Upper lobe of right lung (tissue), 1 donor: ENCODE measurements at regions not wholly inside any gene's neighbourhood (a gene's known extent, or its start where the extent isn't known, plus 50 kb on each side); places are given as distances from the start of the nearest gene placed in this dataset.

Source experiments
- ATAC-seq: fragments of 200-7000 bp; cut with Tn5 transposase; one replicate; pipeline ENCODE4 v1.9.1; 2020; ENCODE audit warnings: mild to moderate bottlenecking, moderate library complexity
- DNase-seq: peaks from one replicate; pipeline ENCODE4 v3.0.0-alpha.2; 2020
- H3K27ac ChIP-seq: fragments of 200-600 bp; one replicate; pipeline ENCODE4 v1.8.0; 2022
- H3K27me3 ChIP-seq: fragments of 200-600 bp; one replicate; pipeline ENCODE4 v1.8.0; 2022; ENCODE audit warnings: mild to moderate bottlenecking
- H3K36me3 ChIP-seq: fragments of 200-600 bp; one replicate; pipeline ENCODE4 v1.8.0; 2022
- H3K4me1 ChIP-seq: fragments of 200-600 bp; one replicate; pipeline ENCODE4 v1.8.0; 2022
- H3K4me3 ChIP-seq: fragments of 200-600 bp; one replicate; pipeline ENCODE4 v1.8.0; 2022; ENCODE audit warnings: mild to moderate bottlenecking
- H3K9me3 ChIP-seq: fragments of 200-600 bp; one replicate; pipeline ENCODE4 v1.8.0; 2022
- intact Hi-C: fragments of 100-400 bp; cut with DNase I; formaldehyde crosslinking; loops from one replicate; pipeline ENCODE4 v1.11.0; 2022
- TF ChIP-seq, protein P1 (sequence below): fragments of 200-600 bp; IDR thresholded peaks from one replicate; pipeline ENCODE4 v1.8.0; 2022; ENCODE audit warnings: antibody characterized with exemption
- donor health status: DM: no; HTN: yes; CAD: no; lungs with severe emphysema.

DNA sequence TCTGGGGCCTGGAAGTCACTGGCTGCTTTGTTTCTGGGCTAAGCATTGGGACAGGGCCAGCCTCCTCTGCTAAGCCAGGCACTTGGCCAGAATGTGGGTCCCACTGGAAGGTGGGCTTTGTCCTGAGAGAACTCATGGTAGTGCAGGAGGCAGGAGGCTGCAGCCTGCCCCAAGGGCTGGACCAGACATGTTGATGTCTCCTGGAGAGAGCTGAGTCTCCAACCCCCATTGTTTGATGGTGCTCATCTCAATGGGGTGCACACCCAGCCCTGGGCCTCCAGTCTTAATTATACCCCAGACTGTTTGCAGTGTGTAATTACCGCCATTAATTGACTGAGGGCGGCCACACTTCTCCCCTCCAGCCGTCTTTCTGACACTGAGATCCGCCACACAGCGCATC lies 220.5 kb upstream of the PMEPA1 start:
- H3K36me3 ChIP-seq: no peaks in the 10 kb centered on the region
- TF ChIP-seq, protein P1, sequence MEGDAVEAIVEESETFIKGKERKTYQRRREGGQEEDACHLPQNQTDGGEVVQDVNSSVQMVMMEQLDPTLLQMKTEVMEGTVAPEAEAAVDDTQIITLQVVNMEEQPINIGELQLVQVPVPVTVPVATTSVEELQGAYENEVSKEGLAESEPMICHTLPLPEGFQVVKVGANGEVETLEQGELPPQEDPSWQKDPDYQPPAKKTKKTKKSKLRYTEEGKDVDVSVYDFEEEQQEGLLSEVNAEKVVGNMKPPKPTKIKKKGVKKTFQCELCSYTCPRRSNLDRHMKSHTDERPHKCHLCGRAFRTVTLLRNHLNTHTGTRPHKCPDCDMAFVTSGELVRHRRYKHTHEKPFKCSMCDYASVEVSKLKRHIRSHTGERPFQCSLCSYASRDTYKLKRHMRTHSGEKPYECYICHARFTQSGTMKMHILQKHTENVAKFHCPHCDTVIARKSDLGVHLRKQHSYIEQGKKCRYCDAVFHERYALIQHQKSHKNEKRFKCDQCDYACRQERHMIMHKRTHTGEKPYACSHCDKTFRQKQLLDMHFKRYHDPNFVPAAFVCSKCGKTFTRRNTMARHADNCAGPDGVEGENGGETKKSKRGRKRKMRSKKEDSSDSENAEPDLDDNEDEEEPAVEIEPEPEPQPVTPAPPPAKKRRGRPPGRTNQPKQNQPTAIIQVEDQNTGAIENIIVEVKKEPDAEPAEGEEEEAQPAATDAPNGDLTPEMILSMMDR: no peak
- intact Hi-C loops: no loop called here
- peak; percentile 30 for DNase-seq
- no peak overlapping the region for H3K27ac ChIP-seq
- H3K4me1 ChIP-seq: no peaks in the 10 kb centered on the region
- H3K9me3 ChIP-seq: no peaks in the 10 kb centered on the region
- no peak for ATAC-seq
- no peaks in the 10 kb centered on the region for H3K27me3 ChIP-seq
- H3K4me3 ChIP-seq: no peak overlapping the region

DNA sequence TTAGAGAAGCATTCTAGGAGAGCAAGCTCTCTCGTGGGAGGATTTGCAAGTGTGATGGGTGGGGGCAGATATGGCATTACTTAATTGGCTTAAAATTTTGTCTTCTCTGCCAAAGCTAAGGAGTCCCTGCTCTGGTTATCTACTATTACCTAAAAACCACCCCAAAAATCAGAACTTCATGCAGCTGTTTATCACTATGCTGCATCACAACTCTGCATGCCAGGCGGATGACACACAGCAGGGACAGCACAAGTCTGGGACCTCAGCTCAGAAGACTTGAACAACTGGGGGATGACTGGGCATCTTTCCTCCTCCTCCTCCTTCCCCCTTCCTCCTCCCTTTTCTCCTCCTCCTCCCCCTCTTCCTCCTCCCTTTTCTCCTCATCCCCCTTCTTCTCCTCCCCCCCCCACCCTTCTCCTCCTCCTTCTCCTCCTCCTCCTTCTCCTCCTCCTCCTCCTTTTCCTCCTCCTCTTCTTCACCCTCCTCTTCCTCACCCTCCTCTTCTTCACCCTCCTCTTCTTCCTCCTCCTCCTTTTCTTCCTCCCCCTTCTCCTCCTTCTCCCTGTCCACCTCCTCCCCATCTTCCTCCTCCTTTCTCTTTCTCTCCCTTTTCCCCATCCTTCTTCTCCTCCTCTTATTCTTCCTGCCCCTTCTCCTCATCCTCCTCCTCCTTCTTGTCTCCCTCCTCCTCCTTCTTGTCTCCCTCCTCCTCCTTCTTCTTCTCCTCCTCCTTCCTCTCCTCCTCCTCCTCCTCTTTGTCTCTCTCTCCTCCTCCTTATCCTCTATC lies 218.6 kb upstream of the PMEPA1 start:
- H3K4me3 ChIP-seq: no peak overlapping the region
- DNase-seq (peak; percentile 2), ATAC-seq (no peak)
- TF ChIP-seq, protein P1: no peak
- H3K36me3 ChIP-seq: no peaks in the 10 kb centered on the region
- no peaks in the 10 kb centered on the region for H3K4me1 ChIP-seq
- H3K27me3 ChIP-seq: no peaks in the 10 kb centered on the region
- no peaks in the 10 kb centered on the region for H3K9me3 ChIP-seq
- no peak overlapping the region for H3K27ac ChIP-seq
- intact Hi-C loops: no loop called here

DNA sequence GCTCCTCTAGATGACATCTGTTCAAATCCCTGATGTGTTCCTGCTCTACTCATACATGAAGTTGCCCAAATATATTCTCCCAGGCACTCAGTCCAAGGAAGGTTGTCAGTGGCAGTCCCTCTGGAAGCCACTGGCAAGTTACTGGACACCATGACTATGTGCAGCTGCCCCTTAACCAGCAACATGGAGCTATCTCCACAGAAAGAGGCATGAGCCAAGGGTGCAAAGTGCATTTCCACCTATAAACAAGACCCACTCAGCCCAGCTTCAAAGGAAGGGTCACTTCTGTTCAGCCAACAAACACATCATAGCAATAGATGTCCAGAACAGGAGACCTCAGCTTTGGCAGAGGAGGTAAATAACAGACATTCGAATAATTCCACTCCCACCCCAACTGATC lies 217.6 kb upstream of the PMEPA1 start:
- ATAC-seq (no peak), DNase-seq (peak; percentile 7)
- no peaks in the 10 kb centered on the region for H3K27me3 ChIP-seq
- no peaks in the 10 kb centered on the region for H3K36me3 ChIP-seq
- H3K4me1 ChIP-seq: no peaks in the 10 kb centered on the region
- H3K27ac ChIP-seq: no peak overlapping the region
- H3K4me3 ChIP-seq: no peak overlapping the region
- H3K9me3 ChIP-seq: no peaks in the 10 kb centered on the region
- intact Hi-C loops: no loop called here
- TF ChIP-seq, protein P1: no peak

DNA sequence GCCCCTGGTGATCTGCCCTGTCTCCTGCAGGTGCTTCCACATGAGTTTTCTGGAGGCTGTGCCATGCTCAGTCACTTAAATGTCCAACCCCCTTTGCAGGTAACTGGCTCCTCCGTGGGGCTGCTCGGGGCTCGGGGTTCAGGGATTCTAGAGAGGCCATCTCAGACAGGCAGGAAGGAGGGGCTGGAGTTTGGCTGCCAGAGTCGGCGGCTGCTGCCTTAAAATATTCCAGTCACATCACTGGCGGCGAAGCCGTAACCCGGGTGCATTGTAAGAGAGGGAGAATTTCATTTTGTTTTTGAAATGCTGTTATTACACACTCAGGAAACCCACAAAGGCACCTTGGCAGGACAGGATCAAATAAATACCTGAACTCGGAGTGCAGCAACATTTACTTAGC lies 212.9 kb upstream of the PMEPA1 start:
- Histone ChIP-seq H3K36me3 (no peaks in the 10 kb centered on the region), H3K27ac (no peak overlapping the region), H3K4me3 (no peak overlapping the region), H3K4me1 (no peaks in the 10 kb centered on the region), H3K9me3 (no peaks in the 10 kb centered on the region), H3K27me3 (no peaks in the 10 kb centered on the region)
- DNase-seq (peak; percentile 43), ATAC-seq (no peak)
- TF ChIP-seq, protein P1: no peak
- intact Hi-C loops: no loop called here

DNA sequence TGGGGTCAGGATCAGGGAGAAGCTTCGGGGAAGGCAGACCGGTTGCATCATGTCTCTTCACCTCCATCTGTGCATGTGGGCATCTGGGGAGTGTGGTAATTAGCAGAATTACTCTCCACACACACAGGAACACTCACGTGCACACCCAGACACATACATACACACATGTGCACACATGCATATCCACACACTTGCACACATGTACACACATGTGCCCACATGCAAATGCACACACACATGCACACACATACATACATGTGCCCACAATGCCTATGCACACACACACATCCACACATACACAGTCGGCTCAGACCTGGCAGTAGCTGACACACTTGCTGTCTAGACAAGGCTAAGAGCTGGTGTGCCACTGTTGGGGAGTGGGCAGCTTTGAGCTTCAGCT lies 212.3 kb upstream of the PMEPA1 start:
- no peaks in the 10 kb centered on the region for H3K9me3 ChIP-seq
- ATAC-seq: peak; percentile 7

More for the DNA sequence above, 212.3 kb upstream of the PMEPA1 start:
- Histone ChIP-seq H3K4me1 (no peaks in the 10 kb centered on the region), H3K36me3 (no peaks in the 10 kb centered on the region), H3K27ac (no peak overlapping the region), H3K27me3 (no peaks in the 10 kb centered on the region), H3K4me3 (no peak overlapping the region)
- intact Hi-C loops: no loop called here
- DNase-seq: peak; percentile 30
- TF ChIP-seq, protein P1: no peak
